Astrocyte (in vitro differentiated cells and primary cell): ENCODE measurements at regions not wholly inside any gene's neighbourhood (a gene's known extent, or its start where the extent isn't known, plus 50 kb on each side); places are given as distances from the start of the nearest gene placed in this dataset.

ENCODE experiments used
- DNase-seq: peaks from one replicate; pipeline ENCODE4 v3.0.0-alpha.2; 2010; ENCODE audit warnings: low read depth
- FAIRE-seq: peaks from 2 replicates; lab custom pipeline; 2011; peaks lifted over from hg19 to GRCh38; lab: Jason Lieb, UNC
- H2AFZ ChIP-seq: 2 replicates; pipeline ENCODE4 v1.6.0; 2012; ENCODE audit warnings: low read depth, low read length, inconsistent platforms
- H3K27ac ChIP-seq: 2 replicates; pipeline ENCODE4 v1.5.1; 2011; ENCODE audit warnings: low read depth, low read length, inconsistent platforms
- H3K27me3 ChIP-seq: 2 replicates; pipeline ENCODE4 v1.6.0; 2011; ENCODE audit warnings: low read length, inconsistent platforms; ENCODE audit not compliant: insufficient read depth
- H3K36me3 ChIP-seq: 2 replicates; pipeline ENCODE4 v1.5.1; 2011; ENCODE audit warnings: low read length, inconsistent platforms; ENCODE audit not compliant: insufficient read depth
- H3K4me1 ChIP-seq: 2 replicates; pipeline ENCODE4 v1.5.1; 2011; ENCODE audit warnings: low read length, inconsistent platforms; ENCODE audit not compliant: insufficient read depth
- H3K4me2 ChIP-seq: 2 replicates; pipeline ENCODE4 v1.6.0; 2012; ENCODE audit warnings: low read length, inconsistent platforms
- H3K4me3 ChIP-seq: 2 replicates; pipeline ENCODE4 v1.5.1; 2011; ENCODE audit warnings: low read depth, mild to moderate bottlenecking, low read length, inconsistent platforms; ENCODE audit not compliant: insufficient read depth
- H3K79me2 ChIP-seq: 2 replicates; pipeline ENCODE4 v1.6.0; 2012; ENCODE audit warnings: mild to moderate bottlenecking, low read length, inconsistent platforms; ENCODE audit not compliant: insufficient read depth
- H3K9ac ChIP-seq: 2 replicates; pipeline ENCODE4 v1.6.0; 2012; ENCODE audit warnings: mild to moderate bottlenecking, low read length, inconsistent platforms
- H3K9me3 ChIP-seq: 2 replicates; pipeline ENCODE4 v1.5.1; 2012; ENCODE audit warnings: low read depth, mild to moderate bottlenecking, low read length, inconsistent platforms; ENCODE audit not compliant: insufficient read depth
- H4K20me1 ChIP-seq: 2 replicates; pipeline ENCODE4 v1.6.0; 2012; ENCODE audit warnings: low read length, inconsistent platforms; ENCODE audit not compliant: insufficient read depth
- H3K27ac Mint-ChIP-seq: one replicate; pipeline ENCODE4 v1.8.0; 2021; ENCODE audit warnings: mild to moderate bottlenecking, mixed read lengths; ENCODE audit not compliant: unreplicated experiment
- H3K27me3 Mint-ChIP-seq: one replicate; pipeline ENCODE4 v1.8.0; 2021; ENCODE audit warnings: low read depth, mixed read lengths; ENCODE audit not compliant: unreplicated experiment
- H3K36me3 Mint-ChIP-seq: one replicate; pipeline ENCODE4 v1.8.0; 2021; ENCODE audit warnings: low read depth, mixed read lengths; ENCODE audit not compliant: unreplicated experiment
- H3K4me1 Mint-ChIP-seq: one replicate; pipeline ENCODE4 v1.8.0; 2021; ENCODE audit warnings: low read depth, mixed read lengths; ENCODE audit not compliant: unreplicated experiment
- H3K4me3 Mint-ChIP-seq: one replicate; pipeline ENCODE4 v1.8.0; 2021; ENCODE audit warnings: mild to moderate bottlenecking, moderate library complexity, mixed read lengths; ENCODE audit not compliant: unreplicated experiment
- H3K9me3 Mint-ChIP-seq: one replicate; pipeline ENCODE4 v1.8.0; 2021; ENCODE audit warnings: mild to moderate bottlenecking, mixed read lengths; ENCODE audit not compliant: unreplicated experiment
- EZH2 ChIP-seq: IDR thresholded peaks from 2 replicates; pipeline ENCODE4 v1.6.1; 2012; ENCODE audit warnings: mild to moderate bottlenecking, low read length, inconsistent platforms; ENCODE audit not compliant: insufficient read depth
- TF ChIP-seq, protein P1 (sequence below): IDR thresholded peaks from 2 replicates; pipeline ENCODE4 v1.5.1; 2011; ENCODE audit warnings: low read depth, mild to moderate bottlenecking, inconsistent platforms, low read length, moderate library complexity; ENCODE audit not compliant: insufficient read depth

DNA sequence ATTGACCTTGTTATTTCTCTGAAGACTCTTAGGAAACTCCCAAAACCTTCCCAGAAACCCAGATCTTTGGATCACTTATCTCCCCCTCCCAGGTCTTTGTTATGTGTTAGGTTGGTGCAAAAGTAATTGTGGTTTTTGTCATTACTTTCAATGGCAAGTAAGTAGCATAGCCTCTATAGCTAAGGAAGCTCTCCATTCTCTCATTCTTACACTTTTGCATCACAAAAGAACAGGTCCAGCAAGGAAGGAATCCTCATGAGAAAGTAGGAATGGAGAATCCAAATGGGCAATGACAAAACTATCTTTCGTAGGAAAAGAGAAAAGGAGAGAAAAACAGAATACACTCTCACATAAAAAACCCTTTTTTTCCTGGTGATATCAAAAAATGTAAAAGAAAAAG lies 81.3 kb upstream of the ELAVL2 start:
- no peak for DNase-seq
- H3K4me3 Mint-ChIP-seq, result no peak overlapping the region
- no peak for FAIRE-seq
- H3K36me3 ChIP-seq, result no peaks in the 10 kb centered on the region
- no peak overlapping the region for H3K27ac ChIP-seq
- no peaks in the 10 kb centered on the region for H3K27me3 Mint-ChIP-seq
- H3K4me1 Mint-ChIP-seq, result no peaks in the 10 kb centered on the region
- no peak overlapping the region for H3K4me3 ChIP-seq
- H3K9ac ChIP-seq, result no peak overlapping the region
- no peaks in the 10 kb centered on the region for H3K9me3 ChIP-seq
- H3K9me3 Mint-ChIP-seq, result peaks cover 8% of the 10 kb centered on the region
- TF ChIP-seq EZH2, result no peak
- TF ChIP-seq, protein P1, sequence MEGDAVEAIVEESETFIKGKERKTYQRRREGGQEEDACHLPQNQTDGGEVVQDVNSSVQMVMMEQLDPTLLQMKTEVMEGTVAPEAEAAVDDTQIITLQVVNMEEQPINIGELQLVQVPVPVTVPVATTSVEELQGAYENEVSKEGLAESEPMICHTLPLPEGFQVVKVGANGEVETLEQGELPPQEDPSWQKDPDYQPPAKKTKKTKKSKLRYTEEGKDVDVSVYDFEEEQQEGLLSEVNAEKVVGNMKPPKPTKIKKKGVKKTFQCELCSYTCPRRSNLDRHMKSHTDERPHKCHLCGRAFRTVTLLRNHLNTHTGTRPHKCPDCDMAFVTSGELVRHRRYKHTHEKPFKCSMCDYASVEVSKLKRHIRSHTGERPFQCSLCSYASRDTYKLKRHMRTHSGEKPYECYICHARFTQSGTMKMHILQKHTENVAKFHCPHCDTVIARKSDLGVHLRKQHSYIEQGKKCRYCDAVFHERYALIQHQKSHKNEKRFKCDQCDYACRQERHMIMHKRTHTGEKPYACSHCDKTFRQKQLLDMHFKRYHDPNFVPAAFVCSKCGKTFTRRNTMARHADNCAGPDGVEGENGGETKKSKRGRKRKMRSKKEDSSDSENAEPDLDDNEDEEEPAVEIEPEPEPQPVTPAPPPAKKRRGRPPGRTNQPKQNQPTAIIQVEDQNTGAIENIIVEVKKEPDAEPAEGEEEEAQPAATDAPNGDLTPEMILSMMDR, result no peak
- H3K27me3 ChIP-seq, result no peaks in the 10 kb centered on the region
- no peaks in the 10 kb centered on the region for H3K4me1 ChIP-seq
- H4K20me1 ChIP-seq, result no peaks in the 10 kb centered on the region
- H2AFZ ChIP-seq, result no peak overlapping the region
- H3K4me2 ChIP-seq, result no peak overlapping the region
- no peaks in the 10 kb centered on the region for H3K36me3 Mint-ChIP-seq
- no peak overlapping the region for H3K27ac Mint-ChIP-seq
- no peaks in the 10 kb centered on the region for H3K79me2 ChIP-seq

DNA sequence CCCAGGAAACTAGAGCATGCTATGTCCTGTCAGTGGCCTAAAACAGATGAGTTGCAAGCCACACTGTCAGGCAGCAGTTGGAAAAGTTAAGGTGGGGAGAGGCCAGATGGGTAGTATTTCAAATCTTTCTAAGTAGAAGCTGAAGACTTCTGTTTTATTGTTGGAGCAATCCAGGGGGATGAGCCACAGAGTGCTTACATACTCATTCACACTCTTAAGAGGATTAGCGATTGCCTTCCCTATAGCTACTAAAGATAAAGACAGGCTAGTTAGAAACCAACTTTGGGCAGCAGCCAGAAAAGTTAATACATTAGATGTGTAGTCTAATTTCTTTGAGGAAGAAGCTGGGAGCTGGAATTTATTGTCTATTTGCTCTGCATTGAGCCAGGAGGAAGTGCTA lies 61.7 kb upstream of the ELAVL2 start:
- Mint-ChIP-seq H3K36me3 (no peaks in the 10 kb centered on the region), H3K9me3 (peaks cover 11% of the 10 kb centered on the region), H3K27ac (no peak overlapping the region), H3K4me1 (no peaks in the 10 kb centered on the region), H3K27me3 (no peaks in the 10 kb centered on the region), H3K4me3 (no peak overlapping the region)
- TF ChIP-seq, protein P1, result no peak
- no peak for TF ChIP-seq EZH2
- Histone ChIP-seq H3K27me3 (no peaks in the 10 kb centered on the region), H4K20me1 (no peaks in the 10 kb centered on the region), H3K4me1 (no peaks in the 10 kb centered on the region), H3K9me3 (no peaks in the 10 kb centered on the region), H3K9ac (no peak overlapping the region), H3K4me2 (no peak overlapping the region), H2AFZ (no peak overlapping the region), H3K79me2 (no peaks in the 10 kb centered on the region), H3K36me3 (no peaks in the 10 kb centered on the region), H3K4me3 (no peak overlapping the region), H3K27ac (no peak overlapping the region)
- no peak for DNase-seq
- no peak for FAIRE-seq
